H1 (cell line): ENCODE measurements at regions not wholly inside any gene's neighbourhood (a gene's known extent, or its start where the extent isn't known, plus 50 kb on each side); places are given as distances from the start of the nearest gene placed in this dataset.

ENCODE experiments used
- GTF2F1 ChIP-seq: IDR thresholded peaks from 2 replicates; pipeline ENCODE4 v1.6.1; 2012; ENCODE audit warnings: low read depth, low read length, improper control_type of control experiment, borderline replicate concordance
- POLR2A ChIP-seq, 2 experiments: IDR thresholded peaks; 1 replicate in 1 of 2; 2 replicates in 1 of 2; pipeline ENCODE4 v1.6.1; 2011; ENCODE audit warnings: low read depth in 2 of 2, low read length in 2 of 2, mild to moderate bottlenecking in 2 of 2; ENCODE audit errors: control extremely low read depth in 1 of 2
- POLR2AphosphoS5 ChIP-seq: IDR thresholded peaks from 2 replicates; pipeline ENCODE4 v1.6.1; 2011; ENCODE audit warnings: low read depth, low read length
- TF ChIP-seq, protein P1 (sequence below): IDR thresholded peaks from 2 replicates; pipeline ENCODE4 v1.6.1; 2011; ENCODE audit warnings: low read depth, mild to moderate bottlenecking, low read length; ENCODE audit not compliant: insufficient read depth
- TF ChIP-seq, protein P2 (sequence below): IDR thresholded peaks from 2 replicates; pipeline ENCODE4 v1.6.1; 2011; ENCODE audit warnings: low read length, improper control_type of control experiment
- TF ChIP-seq, protein P3 (sequence below): IDR thresholded peaks from 2 replicates; pipeline ENCODE4 v1.6.1; 2012; ENCODE audit warnings: inconsistent platforms

DNA sequence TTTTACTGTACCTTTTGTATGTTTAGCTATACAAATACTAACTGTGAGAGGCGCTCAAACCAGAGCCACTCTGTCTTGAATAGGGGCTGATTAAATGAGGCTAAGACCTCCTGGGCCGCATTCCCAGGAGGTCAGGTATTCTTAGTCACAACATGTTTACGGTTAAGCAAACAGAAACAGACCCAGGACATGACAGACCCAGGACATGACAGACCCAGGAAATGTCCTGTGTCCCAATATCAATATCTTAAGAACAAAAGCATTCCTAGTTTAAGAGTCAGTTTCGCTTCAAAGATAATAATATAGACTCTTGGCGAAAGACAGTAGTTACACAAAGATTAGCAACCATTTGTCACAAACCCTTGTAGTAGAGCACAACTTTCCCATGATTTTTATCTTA is 304.5 kb downstream of the CCSER2 start:
- TF ChIP-seq, protein P1, sequence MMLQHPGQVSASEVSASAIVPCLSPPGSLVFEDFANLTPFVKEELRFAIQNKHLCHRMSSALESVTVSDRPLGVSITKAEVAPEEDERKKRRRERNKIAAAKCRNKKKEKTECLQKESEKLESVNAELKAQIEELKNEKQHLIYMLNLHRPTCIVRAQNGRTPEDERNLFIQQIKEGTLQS: no peak
- TF ChIP-seq POLR2AphosphoS5 (no peak), POLR2A (IDR thresholded peaks at IDR 0.05; ENCODE audit: control extremely low read depth in 1 of 2, low read depth in 2 of 2, low read length in 2 of 2) (no peak), GTF2F1 (no peak)
- TF ChIP-seq, protein P2, sequence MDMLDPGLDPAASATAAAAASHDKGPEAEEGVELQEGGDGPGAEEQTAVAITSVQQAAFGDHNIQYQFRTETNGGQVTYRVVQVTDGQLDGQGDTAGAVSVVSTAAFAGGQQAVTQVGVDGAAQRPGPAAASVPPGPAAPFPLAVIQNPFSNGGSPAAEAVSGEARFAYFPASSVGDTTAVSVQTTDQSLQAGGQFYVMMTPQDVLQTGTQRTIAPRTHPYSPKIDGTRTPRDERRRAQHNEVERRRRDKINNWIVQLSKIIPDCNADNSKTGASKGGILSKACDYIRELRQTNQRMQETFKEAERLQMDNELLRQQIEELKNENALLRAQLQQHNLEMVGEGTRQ: no peak
- TF ChIP-seq, protein P3, sequence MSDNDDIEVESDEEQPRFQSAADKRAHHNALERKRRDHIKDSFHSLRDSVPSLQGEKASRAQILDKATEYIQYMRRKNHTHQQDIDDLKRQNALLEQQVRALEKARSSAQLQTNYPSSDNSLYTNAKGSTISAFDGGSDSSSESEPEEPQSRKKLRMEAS: no peak
